ENCODE measurements at regions not wholly inside any gene's neighbourhood (a gene's known extent, or its start where the extent isn't known, plus 50 kb on each side); places are given as distances from the start of the nearest gene placed in this dataset.

GRCh38 chr19:29266001-29266400 lies 53.0 kb upstream of the UQCRFS1 start:
- DNase-seq (no peak), ATAC-seq (ENCODE audit: poor library complexity) (no peak)
- H3K36me3 Mint-ChIP-seq (ENCODE audit: low read depth), result no peaks in the 10 kb centered on the region
- no peaks in the 10 kb centered on the region for H3K9me3 ChIP-seq (ENCODE audit: control insufficient read depth in 1 of 2, insufficient read depth in 1 of 2, low read length in 2 of 2)
- H3K9me3 Mint-ChIP-seq, result no peaks in the 10 kb centered on the region
- H3K4me3 ChIP-seq (ENCODE audit: low read length), result no peak overlapping the region
- H3K27ac ChIP-seq (ENCODE audit: low read depth in 1 of 2, low read length in 2 of 2), result no peak overlapping the region
- peaks cover 48% of the 10 kb centered on the region for H3K27me3 Mint-ChIP-seq
- ChIA-PET POLR2A (no interaction called here), CTCF (no interaction called here)
- H3K4me1 ChIP-seq (ENCODE audit: insufficient read depth, low read length), result no peaks in the 10 kb centered on the region
- no peak for TF ChIP-seq CTCF (IDR thresholded peaks at IDR 0.05)
- intact Hi-C loops (cut with DNase I, micrococcal nuclease), result no loop called here
- no peak overlapping the region for H3K4me3 Mint-ChIP-seq
- no peaks in the 10 kb centered on the region for H3K4me1 Mint-ChIP-seq (ENCODE audit: low read depth)
- H3K36me3 ChIP-seq (ENCODE audit: insufficient read depth, low read length), result no peaks in the 10 kb centered on the region
- no peak overlapping the region for H3K27ac Mint-ChIP-seq
- peaks cover 0 to 3% of the 10 kb centered on the region in 2 experiments for H3K27me3 ChIP-seq (ENCODE audit: control insufficient read depth in 1 of 2, insufficient read depth in 2 of 2, low read length in 2 of 2)

GRCh38 chr19:29266603-29267002 lies 53.7 kb upstream of the UQCRFS1 start:
- CTCF ChIA-PET, result no interaction called here
- intact Hi-C loops (cut with DNase I, micrococcal nuclease), result no loop called here
- no peaks in the 10 kb centered on the region for H3K9me3 Mint-ChIP-seq

GRCh38 chr19:29267701-29268100 lies 54.8 kb upstream of the UQCRFS1 start:
- H3K4me3 ChIP-seq (ENCODE audit: low read length), result no peak overlapping the region
- ATAC-seq (ENCODE audit: poor library complexity) (no peak), DNase-seq (no peak)
- no peaks in the 10 kb centered on the region for H3K9me3 Mint-ChIP-seq
- H3K36me3 Mint-ChIP-seq (ENCODE audit: low read depth), result no peaks in the 10 kb centered on the region
- H3K4me1 Mint-ChIP-seq (ENCODE audit: low read depth), result no peaks in the 10 kb centered on the region
- POLR2A ChIA-PET, result no interaction called here
- CTCF ChIA-PET, result no interaction called here
- no peak overlapping the region for H3K4me3 Mint-ChIP-seq
- intact Hi-C loops (cut with DNase I, micrococcal nuclease), result no loop called here
- H3K27ac Mint-ChIP-seq, result no peak overlapping the region
- TF ChIP-seq CTCF (IDR thresholded peaks at IDR 0.05), result no peak
- H3K36me3 ChIP-seq (ENCODE audit: insufficient read depth, low read length), result no peaks in the 10 kb centered on the region
- no peaks in the 10 kb centered on the region for H3K4me1 ChIP-seq (ENCODE audit: insufficient read depth, low read length)
- H3K27ac ChIP-seq (ENCODE audit: low read depth in 1 of 2, low read length in 2 of 2), result no peak overlapping the region
- peaks cover 48% of the 10 kb centered on the region for H3K27me3 Mint-ChIP-seq
- no peaks in the 10 kb centered on the region for H3K9me3 ChIP-seq (ENCODE audit: control insufficient read depth in 1 of 2, insufficient read depth in 1 of 2, low read length in 2 of 2)
- H3K27me3 ChIP-seq (ENCODE audit: control insufficient read depth in 1 of 2, insufficient read depth in 2 of 2, low read length in 2 of 2), result peaks cover 0 to 3% of the 10 kb centered on the region in 2 experiments

More at GRCh38 chr19:29266603-29267002, 53.7 kb upstream of the UQCRFS1 start:
- no peak for TF ChIP-seq CTCF (IDR thresholded peaks at IDR 0.05)
- Histone ChIP-seq H3K27me3 (ENCODE audit: control insufficient read depth in 1 of 2, insufficient read depth in 2 of 2, low read length in 2 of 2) (peaks cover 0 to 3% of the 10 kb centered on the region in 2 experiments), H3K4me1 (ENCODE audit: insufficient read depth, low read length) (no peaks in the 10 kb centered on the region), H3K36me3 (ENCODE audit: insufficient read depth, low read length) (no peaks in the 10 kb centered on the region), H3K27ac (ENCODE audit: low read depth in 1 of 2, low read length in 2 of 2) (no peak overlapping the region), H3K9me3 (ENCODE audit: control insufficient read depth in 1 of 2, insufficient read depth in 1 of 2, low read length in 2 of 2) (no peaks in the 10 kb centered on the region), H3K4me3 (ENCODE audit: low read length) (no peak overlapping the region)
- Mint-ChIP-seq H3K36me3 (ENCODE audit: low read depth) (no peaks in the 10 kb centered on the region), H3K4me1 (ENCODE audit: low read depth) (no peaks in the 10 kb centered on the region), H3K27ac (no peak overlapping the region), H3K4me3 (no peak overlapping the region), H3K27me3 (peaks cover 48% of the 10 kb centered on the region)
- POLR2A ChIA-PET, result no interaction called here
- ATAC-seq (ENCODE audit: poor library complexity), result no peak
- DNase-seq, result no peak
